H9 (cell line): ENCODE measurements at regions not wholly inside any gene's neighbourhood (a gene's known extent, or its start where the extent isn't known, plus 50 kb on each side); places are given as distances from the start of the nearest gene placed in this dataset.

Experiments used
- DNase-seq: peaks from one replicate; pipeline ENCODE4 v3.0.0-alpha.2; 2017
- H2AFZ ChIP-seq: one replicate; pipeline ENCODE4 v1.6.1; 2013; ENCODE audit warnings: mild to moderate bottlenecking, low read length, control low read depth, moderate library complexity
- H2AK5ac ChIP-seq: 2 replicates; pipeline ENCODE4 v1.6.1; 2013; ENCODE audit warnings: low read length, control low read depth, mixed read lengths; ENCODE audit not compliant: insufficient read length
- H2BK120ac ChIP-seq: one replicate; pipeline ENCODE4 v1.6.1; 2013; ENCODE audit warnings: low read depth, mild to moderate bottlenecking, low read length, control low read depth, inconsistent platforms; ENCODE audit not compliant: poor library complexity, severe bottlenecking
- H2BK12ac ChIP-seq: 2 replicates; pipeline ENCODE4 v1.6.1; 2013; ENCODE audit warnings: low read length, control low read depth, mixed read lengths, low read depth; ENCODE audit not compliant: insufficient read length
- H2BK15ac ChIP-seq: 2 replicates; pipeline ENCODE4 v1.6.1; 2013; ENCODE audit warnings: low read depth, low read length, control low read depth
- H2BK20ac ChIP-seq: one replicate; pipeline ENCODE4 v1.6.1; 2013; ENCODE audit warnings: low read depth, mild to moderate bottlenecking, low read length, control low read depth, inconsistent platforms; ENCODE audit not compliant: poor library complexity, severe bottlenecking
- H2BK5ac ChIP-seq: 2 replicates; pipeline ENCODE4 v1.6.1; 2013; ENCODE audit warnings: low read length, control low read depth, mixed read lengths; ENCODE audit not compliant: insufficient read length
- H3K14ac ChIP-seq: 2 replicates; pipeline ENCODE4 v1.6.1; 2013; ENCODE audit warnings: low read length, control low read depth; ENCODE audit not compliant: insufficient read depth
- H3K18ac ChIP-seq: 2 replicates; pipeline ENCODE4 v1.6.1; 2013; ENCODE audit warnings: low read depth, mild to moderate bottlenecking, mixed read lengths, low read length, control low read depth; ENCODE audit not compliant: insufficient read length
- H3K23ac ChIP-seq: 2 replicates; pipeline ENCODE4 v1.6.1; 2013; ENCODE audit warnings: low read length, control low read depth, mixed read lengths, low read depth; ENCODE audit not compliant: insufficient read length
- H3K23me2 ChIP-seq: 2 replicates; pipeline ENCODE4 v1.6.1; 2013; ENCODE audit warnings: low read depth, mild to moderate bottlenecking, mixed read lengths, low read length, control low read depth; ENCODE audit not compliant: insufficient read length, poor library complexity, severe bottlenecking
- H3K27ac ChIP-seq: 2 replicates; pipeline ENCODE4 v1.5.1; 2013; ENCODE audit warnings: low read length, control low read depth, mixed read lengths, low read depth; ENCODE audit not compliant: insufficient read length
- H3K27me3 ChIP-seq: 2 replicates; pipeline ENCODE4 v1.6.1; 2013; ENCODE audit warnings: low read length, control low read depth, inconsistent platforms; ENCODE audit not compliant: insufficient read depth
- H3K4ac ChIP-seq: 2 replicates; pipeline ENCODE4 v1.6.1; 2013; ENCODE audit warnings: low read depth, mild to moderate bottlenecking, control low read depth, inconsistent platforms, low read length, moderate library complexity
- H3K4me1 ChIP-seq: 2 replicates; pipeline ENCODE4 v1.6.1; 2013; ENCODE audit warnings: low read length, control low read depth, inconsistent platforms; ENCODE audit not compliant: insufficient read depth
- H3K4me2 ChIP-seq: 2 replicates; pipeline ENCODE4 v1.6.1; 2013; ENCODE audit warnings: low read length, control low read depth, mixed read lengths; ENCODE audit not compliant: insufficient read length, insufficient read depth
- H3K56ac ChIP-seq: 2 replicates; pipeline ENCODE4 v1.6.1; 2013; ENCODE audit warnings: low read depth, mild to moderate bottlenecking, mixed read lengths, low read length, control low read depth; ENCODE audit not compliant: insufficient read length
- H3K79me1 ChIP-seq: 2 replicates; pipeline ENCODE4 v1.6.1; 2013; ENCODE audit warnings: low read depth, mild to moderate bottlenecking, moderate library complexity, low read length, control low read depth, inconsistent platforms; ENCODE audit not compliant: insufficient read depth, poor library complexity, severe bottlenecking
- H3K79me2 ChIP-seq: 2 replicates; pipeline ENCODE4 v1.6.1; 2013; ENCODE audit warnings: low read length, control low read depth, inconsistent platforms; ENCODE audit not compliant: insufficient read depth
- H3K9ac ChIP-seq: 2 replicates; pipeline ENCODE4 v1.6.1; 2013; ENCODE audit warnings: low read length, control low read depth, mixed read lengths; ENCODE audit not compliant: insufficient read length; ENCODE audit errors: extremely low read depth
- H3K9me3 ChIP-seq: one replicate; pipeline ENCODE4 v1.6.1; 2013; ENCODE audit warnings: low read depth, low read length, inconsistent platforms; ENCODE audit not compliant: control insufficient read depth
- H3T11ph ChIP-seq: one replicate; pipeline ENCODE4 v1.6.1; 2013; ENCODE audit warnings: mild to moderate bottlenecking, low read length, control low read depth, inconsistent platforms
- H4K20me1 ChIP-seq: one replicate; pipeline ENCODE4 v1.6.1; 2013; ENCODE audit not compliant: control insufficient read depth, insufficient read length, insufficient read depth
- H4K5ac ChIP-seq: 2 replicates; pipeline ENCODE4 v1.6.1; 2013; ENCODE audit warnings: low read depth, mild to moderate bottlenecking, mixed read lengths, low read length, control low read depth; ENCODE audit not compliant: insufficient read length
- H4K8ac ChIP-seq: replicated peaks from 2 replicates; pipeline ENCODE4 v1.6.1; 2013; ENCODE audit warnings: low read length, control low read depth, mixed read lengths, low read depth; ENCODE audit not compliant: insufficient read length
- H4K91ac ChIP-seq: 2 replicates; pipeline ENCODE4 v1.6.1; 2013; ENCODE audit warnings: low read depth, mild to moderate bottlenecking, moderate library complexity, mixed read lengths, low read length, control low read depth; ENCODE audit not compliant: insufficient read length
- H3K27ac Mint-ChIP-seq, 3 experiments: 2 replicates in 2 of 3; 3 replicates in 1 of 3; pipeline ENCODE4 v1.8.0; 2020 to 2021; ENCODE audit warnings: mixed read lengths in 3 of 3, mild to moderate bottlenecking in 1 of 3, moderate library complexity in 1 of 3
- H3K27me3 Mint-ChIP-seq: 2 replicates; pipeline ENCODE4 v1.8.0; 2021; ENCODE audit warnings: low read depth, mild to moderate bottlenecking, moderate library complexity, mixed read lengths
- H3K36me3 Mint-ChIP-seq, 3 experiments: 2 replicates in 2 of 3; 3 replicates in 1 of 3; pipeline ENCODE4 v1.8.0; 2020 to 2021; ENCODE audit warnings: low read depth in 3 of 3, mixed read lengths in 3 of 3; ENCODE audit not compliant: insufficient read depth in 1 of 3
- H3K4me1 Mint-ChIP-seq, 2 experiments: 2 replicates each; pipeline ENCODE4 v1.8.0; 2020; ENCODE audit warnings: mixed read lengths in 2 of 2
- H3K4me3 Mint-ChIP-seq, 2 experiments: 2 replicates in 1 of 2; 3 replicates in 1 of 2; pipeline ENCODE4 v1.8.0; 2020 to 2021; ENCODE audit warnings: mild to moderate bottlenecking in 2 of 2, mixed read lengths in 2 of 2, moderate library complexity in 1 of 2
- H3K9me3 Mint-ChIP-seq, 2 experiments: 2 replicates in 1 of 2; 3 replicates in 1 of 2; pipeline ENCODE4 v1.8.0; 2020; ENCODE audit warnings: mild to moderate bottlenecking in 2 of 2, mixed read lengths in 2 of 2, moderate library complexity in 1 of 2
- TF ChIP-seq, protein P1 (sequence below): fragments of 200-600 bp; sonication (generic); conservative IDR thresholded peaks from 3 replicates; pipeline ENCODE4 v1.8.0; 2021; ENCODE audit warnings: antibody characterized with exemption, mild to moderate bottlenecking

DNA sequence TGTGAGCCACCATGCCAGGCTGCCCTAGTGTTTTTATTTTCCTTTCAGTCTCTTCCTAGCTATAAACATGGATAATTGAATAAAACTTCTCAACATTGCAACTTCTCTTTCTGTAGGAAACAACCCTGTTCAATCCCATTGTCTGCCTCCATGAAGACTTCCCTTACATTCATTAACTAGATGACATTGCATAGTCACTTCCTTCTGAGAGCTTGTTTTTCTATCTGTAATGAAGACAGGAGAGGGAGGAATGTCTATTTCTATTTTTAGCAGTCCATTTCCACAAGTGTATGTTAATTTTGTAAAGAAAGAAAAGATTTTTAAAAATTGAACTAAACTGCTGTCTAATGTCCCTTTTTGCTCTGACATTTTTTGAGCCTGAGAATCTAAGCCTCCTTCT is 55.6 kb upstream of the MELK start:
- no peaks in the 10 kb centered on the region for H3K23me2 ChIP-seq
- H3K18ac ChIP-seq, result no peak overlapping the region
- no peak overlapping the region for H2AK5ac ChIP-seq
- H2BK5ac ChIP-seq, result no peak overlapping the region
- Mint-ChIP-seq H3K27me3 (no peaks in the 10 kb centered on the region; the same call in 1 of the 2 replicates), H3K9me3 (no peaks in the 10 kb centered on the region), H3K4me1 (0 out of 4 replicates have a peak, but pooled peaks cover 0 to 2% of the 10 kb centered on the region in 2 experiments), H3K27ac (no peak overlapping the region; a peak in 1 of 7 replicates), H3K36me3 (no peaks in the 10 kb centered on the region), H3K4me3 (no peak overlapping the region)
- no peak overlapping the region for H4K91ac ChIP-seq
- H3K27ac ChIP-seq, result no peak overlapping the region
- no peak overlapping the region for H3K4me2 ChIP-seq
- no peak overlapping the region for H3K4ac ChIP-seq
- no peaks in the 10 kb centered on the region for H4K20me1 ChIP-seq
- DNase-seq, result no peak
- no peak overlapping the region for H2BK20ac ChIP-seq
- H2BK12ac ChIP-seq, result no peak overlapping the region
- no peak overlapping the region for H4K8ac ChIP-seq
- H3K4me1 ChIP-seq, result no peaks in the 10 kb centered on the region; the same call in 1 of the 2 replicates
- no peaks in the 10 kb centered on the region for H3K9me3 ChIP-seq
- no peaks in the 10 kb centered on the region for H3K27me3 ChIP-seq
- H3K14ac ChIP-seq, result no peak overlapping the region
- H3K56ac ChIP-seq, result no peak overlapping the region
- H2AFZ ChIP-seq, result no peak overlapping the region
- no peaks in the 10 kb centered on the region for H3K79me2 ChIP-seq
- H4K5ac ChIP-seq, result no peak overlapping the region
- no peak overlapping the region for H2BK120ac ChIP-seq
- no peaks in the 10 kb centered on the region for H3K79me1 ChIP-seq
- no peak overlapping the region for H3K23ac ChIP-seq
- TF ChIP-seq, protein P1, sequence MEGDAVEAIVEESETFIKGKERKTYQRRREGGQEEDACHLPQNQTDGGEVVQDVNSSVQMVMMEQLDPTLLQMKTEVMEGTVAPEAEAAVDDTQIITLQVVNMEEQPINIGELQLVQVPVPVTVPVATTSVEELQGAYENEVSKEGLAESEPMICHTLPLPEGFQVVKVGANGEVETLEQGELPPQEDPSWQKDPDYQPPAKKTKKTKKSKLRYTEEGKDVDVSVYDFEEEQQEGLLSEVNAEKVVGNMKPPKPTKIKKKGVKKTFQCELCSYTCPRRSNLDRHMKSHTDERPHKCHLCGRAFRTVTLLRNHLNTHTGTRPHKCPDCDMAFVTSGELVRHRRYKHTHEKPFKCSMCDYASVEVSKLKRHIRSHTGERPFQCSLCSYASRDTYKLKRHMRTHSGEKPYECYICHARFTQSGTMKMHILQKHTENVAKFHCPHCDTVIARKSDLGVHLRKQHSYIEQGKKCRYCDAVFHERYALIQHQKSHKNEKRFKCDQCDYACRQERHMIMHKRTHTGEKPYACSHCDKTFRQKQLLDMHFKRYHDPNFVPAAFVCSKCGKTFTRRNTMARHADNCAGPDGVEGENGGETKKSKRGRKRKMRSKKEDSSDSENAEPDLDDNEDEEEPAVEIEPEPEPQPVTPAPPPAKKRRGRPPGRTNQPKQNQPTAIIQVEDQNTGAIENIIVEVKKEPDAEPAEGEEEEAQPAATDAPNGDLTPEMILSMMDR, result no peak
- H3K9ac ChIP-seq, result no peak overlapping the region
- no peak overlapping the region for H3T11ph ChIP-seq
- no peak overlapping the region for H2BK15ac ChIP-seq
